ENCODE measurements at regions not wholly inside any gene's neighbourhood (a gene's known extent, or its start where the extent isn't known, plus 50 kb on each side); places are given as distances from the start of the nearest gene placed in this dataset.

- TF ChIP-seq POLR2A (IDR thresholded peaks at IDR 0.05; ENCODE audit: extremely low read depth, insufficient read length) = no peak
- TF ChIP-seq, protein P1, sequence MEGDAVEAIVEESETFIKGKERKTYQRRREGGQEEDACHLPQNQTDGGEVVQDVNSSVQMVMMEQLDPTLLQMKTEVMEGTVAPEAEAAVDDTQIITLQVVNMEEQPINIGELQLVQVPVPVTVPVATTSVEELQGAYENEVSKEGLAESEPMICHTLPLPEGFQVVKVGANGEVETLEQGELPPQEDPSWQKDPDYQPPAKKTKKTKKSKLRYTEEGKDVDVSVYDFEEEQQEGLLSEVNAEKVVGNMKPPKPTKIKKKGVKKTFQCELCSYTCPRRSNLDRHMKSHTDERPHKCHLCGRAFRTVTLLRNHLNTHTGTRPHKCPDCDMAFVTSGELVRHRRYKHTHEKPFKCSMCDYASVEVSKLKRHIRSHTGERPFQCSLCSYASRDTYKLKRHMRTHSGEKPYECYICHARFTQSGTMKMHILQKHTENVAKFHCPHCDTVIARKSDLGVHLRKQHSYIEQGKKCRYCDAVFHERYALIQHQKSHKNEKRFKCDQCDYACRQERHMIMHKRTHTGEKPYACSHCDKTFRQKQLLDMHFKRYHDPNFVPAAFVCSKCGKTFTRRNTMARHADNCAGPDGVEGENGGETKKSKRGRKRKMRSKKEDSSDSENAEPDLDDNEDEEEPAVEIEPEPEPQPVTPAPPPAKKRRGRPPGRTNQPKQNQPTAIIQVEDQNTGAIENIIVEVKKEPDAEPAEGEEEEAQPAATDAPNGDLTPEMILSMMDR (IDR thresholded peaks at IDR 0.05; ENCODE audit: low read depth, low read length) = no peak
Measured at GRCh38 chr7:18087687-18088078, 60.0 kb upstream of the PRPS1L1 start.

Data from NB4 (cell line).